K562 (cell line): ENCODE measurements at regions not wholly inside any gene's neighbourhood (a gene's known extent, or its start where the extent isn't known, plus 50 kb on each side); places are given as distances from the start of the nearest gene placed in this dataset.

Source experiments
- ATAC-seq: fragments of 200-7000 bp; cut with Tn5 transposase; 3 replicates; pipeline ENCODE4 v1.9.1; 2020; ENCODE audit warnings: moderate library complexity
- BruUV-seq: library from RNA; stranded (reverse); fragments of 400-500 nt; replicated peaks from 2 replicates; lab custom pipeline; 2021; lab: Mats Ljungman, UMichigan
- CTCF ChIA-PET: fragments of 300-600 bp; formaldehyde crosslinking; extraction: SDS; loops from one replicate; lab custom pipeline; 2021; ENCODE audit warnings: low intra/inter-chr PET ratio; lab: Yijun Ruan, JAX
- POLR2A ChIA-PET: fragments of 300-600, 350-650 bp; sonication (Branson Sonifier 250); formaldehyde crosslinking; extraction: SDS; loops from one replicate; lab custom pipeline; 2021; ENCODE audit warnings: antibody characterized with exemption, inconsistent platforms; lab: Yijun Ruan, JAX
- DNase-seq, 4 experiments: peaks; one replicate each; pipeline versions ENCODE4 v3.0.0 to v3.0.0-alpha.2; 2011 to 2018; ENCODE audit warnings: low spot score in 3 of 4, mixed read lengths in 3 of 4; ENCODE audit errors: extremely low read depth in 1 of 4
- FAIRE-seq: peaks from 2 replicates; lab custom pipeline; 2011; peaks lifted over from hg19 to GRCh38; lab: Jason Lieb, UNC
- H2AFZ ChIP-seq: 2 replicates; pipeline ENCODE4 v1.6.0; 2011; ENCODE audit warnings: low read depth, low read length, control low read depth, inconsistent platforms
- H3K27ac ChIP-seq: fragments of 200-600 bp; 3 replicates; pipeline ENCODE4 v1.8.0; 2011; ENCODE audit warnings: low read depth, mild to moderate bottlenecking, control low read depth, inconsistent platforms, low read length, moderate library complexity, mixed read lengths; ENCODE audit errors: extremely low read depth
- H3K27me3 ChIP-seq, 2 experiments: fragments of 300-600 bp in 1 of 2; 2 replicates in 1 of 2; 3 replicates in 1 of 2; pipeline versions ENCODE4 v1.6.0 to v1.8.0; 2011; ENCODE audit warnings: inconsistent platforms in 2 of 2, low read length in 2 of 2, mild to moderate bottlenecking in 1 of 2, mixed read lengths in 1 of 2, moderate library complexity in 1 of 2; ENCODE audit not compliant: control insufficient read depth in 2 of 2, insufficient read depth in 2 of 2
- H3K36me3 ChIP-seq: fragments of 300-600 bp; 3 replicates; pipeline ENCODE4 v1.8.0; 2011; ENCODE audit warnings: mild to moderate bottlenecking, low read length, inconsistent platforms; ENCODE audit not compliant: control insufficient read depth, insufficient read depth
- H3K4me1 ChIP-seq, 2 experiments: fragments of 200-600 bp in 1 of 2; replicated peaks in 1 of 2; 2 replicates in 1 of 2; 3 replicates in 1 of 2; pipeline versions ENCODE4 v1.5.1 to v1.8.0; 2011; ENCODE audit warnings: inconsistent platforms in 2 of 2, low read length in 2 of 2, mild to moderate bottlenecking in 1 of 2, mixed read lengths in 1 of 2, moderate library complexity in 1 of 2; ENCODE audit not compliant: control insufficient read depth in 2 of 2, insufficient read depth in 2 of 2
- H3K4me2 ChIP-seq: 2 replicates; pipeline ENCODE4 v1.6.1; 2011; ENCODE audit warnings: low read length, control low read depth, inconsistent platforms, mixed read lengths; ENCODE audit not compliant: insufficient read depth
- H3K4me3 ChIP-seq: fragments of 200-600 bp; sonication (generic), shearing (Covaris generic); 2 replicates; pipeline ENCODE4 v1.5.1; 2016; ENCODE audit warnings: control low read depth, inconsistent platforms
- H3K79me2 ChIP-seq: fragments of 200-600 bp; 3 replicates; pipeline ENCODE4 v1.8.0; 2011; ENCODE audit warnings: low read length, inconsistent platforms; ENCODE audit not compliant: control insufficient read depth, insufficient read depth
- H3K9ac ChIP-seq, 2 experiments: 2 replicates each; pipeline versions ENCODE4 v1.6.0 to v1.6.1; 2011; ENCODE audit warnings: low read depth in 2 of 2, low read length in 2 of 2, control low read depth in 1 of 2, inconsistent platforms in 1 of 2, mild to moderate bottlenecking in 1 of 2, mixed read lengths in 1 of 2; ENCODE audit not compliant: insufficient read depth in 1 of 2
- H3K9me1 ChIP-seq: one replicate; pipeline ENCODE4 v1.6.0; 2011; ENCODE audit warnings: inconsistent platforms, mild to moderate bottlenecking, low read length, moderate library complexity; ENCODE audit not compliant: control insufficient read depth, insufficient read depth
- H3K9me3 ChIP-seq: replicated peaks from 2 replicates; pipeline ENCODE4 v1.5.1; 2011; ENCODE audit warnings: low read depth, low read length, inconsistent platforms; ENCODE audit not compliant: control insufficient read depth, insufficient read depth
- H4K20me1 ChIP-seq: replicated peaks from 2 replicates; pipeline ENCODE4 v1.6.1; 2011; ENCODE audit warnings: low read length, inconsistent platforms, mixed read lengths; ENCODE audit not compliant: control insufficient read depth, insufficient read depth
- BRF1 ChIP-seq: IDR thresholded peaks from 3 replicates; pipeline ENCODE4 v1.6.1; 2011; ENCODE audit warnings: borderline replicate concordance, mild to moderate bottlenecking; ENCODE audit not compliant: insufficient read length; ENCODE audit errors: extremely low read depth
- CAMTA2 ChIP-seq: fragments of 250-450 bp; sonication (Bioruptor Pico); conservative IDR thresholded peaks from 2 replicates; pipeline ENCODE4 v1.5.1; 2022
- CHD4 ChIP-seq: fragments of 200-600 bp; sonication (generic); IDR thresholded peaks from 3 replicates; pipeline ENCODE4 v1.6.1; 2012; ENCODE audit warnings: low read depth, mild to moderate bottlenecking, mixed read lengths, low read length, inconsistent platforms; ENCODE audit not compliant: insufficient read depth, insufficient replicate concordance, poor library complexity, severe bottlenecking
- HDAC2 ChIP-seq: fragments of 450-650 bp; IDR thresholded peaks from 2 replicates; pipeline ENCODE4 v1.6.1; 2016; ENCODE audit warnings: mild to moderate bottlenecking
- HNRNPK ChIP-seq: fragments of 200-400 bp; formaldehyde crosslinking; IDR thresholded peaks from one replicate; pipeline ENCODE4 v1.6.1; 2018; ENCODE audit warnings: mild to moderate bottlenecking, low read depth, low read length; ENCODE audit not compliant: poor library complexity, severe bottlenecking
- HNRNPUL1 ChIP-seq: fragments of 200-400 bp; formaldehyde crosslinking; IDR thresholded peaks from 2 replicates; pipeline ENCODE4 v1.6.1; 2017; ENCODE audit warnings: low read length
- ILK ChIP-seq: fragments of 450-650 bp; IDR thresholded peaks from 2 replicates; pipeline ENCODE4 v1.6.1; 2016; ENCODE audit warnings: missing genetic modification characterization, low read depth, mild to moderate bottlenecking, missing compliant biosample characterization, moderate library complexity, borderline replicate concordance
- JUN ChIP-seq, 2 experiments: sonication (generic) in 1 of 2; formaldehyde crosslinking in 1 of 2; IDR thresholded peaks; 2 replicates each; pipeline versions ENCODE4 v1.6.1 to v1.8.0; 2012 to 2022; ENCODE audit warnings: borderline replicate concordance in 2 of 2, mild to moderate bottlenecking in 2 of 2, improper control_type of control experiment in 1 of 2, low read depth in 1 of 2, low read length in 1 of 2, missing genetic modification reagents in 1 of 2
- PHB2 ChIP-seq: fragments of 450-650 bp; IDR thresholded peaks from 2 replicates; pipeline ENCODE4 v1.6.1; 2017; ENCODE audit warnings: low read depth
- SPI1 ChIP-seq: IDR thresholded peaks from 2 replicates; pipeline ENCODE4 v1.6.1; 2011; ENCODE audit warnings: low read depth, low read length, control low read depth, borderline replicate concordance
- SRSF7 ChIP-seq: fragments of 200-400 bp; formaldehyde crosslinking; optimal IDR thresholded peaks from 2 replicates; pipeline ENCODE3; 2017; ENCODE audit warnings: mild to moderate bottlenecking, low read depth, low read length
- TBP ChIP-seq: optimal IDR thresholded peaks from 2 replicates; pipeline ENCODE3; 2011; ENCODE audit warnings: low read depth, low read length, improper control_type of control experiment
- TEAD1 ChIP-seq, 2 experiments: fragments of 450-650 bp in 1 of 2; sonication (generic) in 1 of 2; formaldehyde crosslinking; IDR thresholded peaks; 2 replicates each; pipeline versions ENCODE4 v1.4.0 to v1.8.0; 2020 to 2022; ENCODE audit warnings: mild to moderate bottlenecking in 2 of 2, missing genetic modification reagents in 1 of 2
- ZNF592 ChIP-seq: fragments of 450-650 bp; IDR thresholded peaks from 2 replicates; pipeline ENCODE4 v1.6.1; 2017; ENCODE audit warnings: antibody characterized with exemption, mild to moderate bottlenecking
- WGBS: fragments of 100-300 bp; shearing (Covaris generic); methylation state at CpG from one replicate; pipeline ENCODE4 v1.1.6; 2016; ENCODE audit warnings: low coverage, mixed read lengths; ENCODE audit not compliant: insufficient coverage; ENCODE audit errors: missing lambda C conversion rate; 5-methylcytosine and 5-hydroxymethylcytosine counted together
- in situ Hi-C: fragments of 300-500 bp; cut with MboI; formaldehyde crosslinking; loops from 4 replicates; pipeline ENCODE4 v1.15.0; 2018; ENCODE audit warnings: inconsistent platforms, mixed read lengths
- intact Hi-C: fragments of 100-400 bp; cut with micrococcal nuclease; formaldehyde crosslinking; loops from 2 replicates; pipeline ENCODE4 v1.14.2; 2022

- no peak overlapping the region for H2AFZ ChIP-seq
- ATAC-seq: no peak
- DNase-seq: no peak
- no peaks in the 10 kb centered on the region for H3K27me3 ChIP-seq
- H3K27ac ChIP-seq: no peak overlapping the region
- FAIRE-seq: no peak
- WGBS: 8% methylated on average over 2 of the region's 2 CpGs
- TF ChIP-seq HNRNPUL1 (no peak), HNRNPK (no peak), TEAD1 (CRISPR knock-in tag; IDR thresholded peaks at IDR 0.05) (no peak), SRSF7 (no peak), ILK (tag) (no peak), BRF1 (no peak), SPI1 (no peak), PHB2 (no peak)
- BruUV-seq: no TSS peak
- H3K36me3 ChIP-seq: no peaks in the 10 kb centered on the region
- no peaks in the 10 kb centered on the region for H3K79me2 ChIP-seq
- H3K4me3 ChIP-seq: no peak overlapping the region
- no peak overlapping the region for H3K4me2 ChIP-seq
- H3K9me3 ChIP-seq: no peaks in the 10 kb centered on the region
- ChIA-PET CTCF (no interaction called here), POLR2A (no interaction called here)
- no peaks in the 10 kb centered on the region for H3K9me1 ChIP-seq
- no peak overlapping the region for H3K9ac ChIP-seq
- H4K20me1 ChIP-seq: no peaks in the 10 kb centered on the region
- H3K4me1 ChIP-seq: no peaks in the 10 kb centered on the region
- in situ Hi-C loops: loop anchor here (5.0 to 25.0 kb wide), 2 partner anchors 92 to 1912 kb away; no protein-coding TSS in a partner anchor
- intact Hi-C loops: no loop called here
Observed at GRCh38 chr12:105799103-105799502, 339.7 kb downstream of the NUAK1 start.

GRCh38 chr12:105801351-105801750 lies 337.4 kb downstream of the NUAK1 start:
- Histone ChIP-seq H3K4me3 (no peak overlapping the region), H2AFZ (no peak overlapping the region), H3K9ac (no peak overlapping the region), H3K79me2 (no peaks in the 10 kb centered on the region), H3K36me3 (no peaks in the 10 kb centered on the region), H3K4me1 (no peaks in the 10 kb centered on the region), H3K9me3 (no peaks in the 10 kb centered on the region), H4K20me1 (no peaks in the 10 kb centered on the region), H3K27me3 (no peaks in the 10 kb centered on the region), H3K27ac (no peak overlapping the region), H3K4me2 (no peak overlapping the region), H3K9me1 (no peaks in the 10 kb centered on the region)
- intact Hi-C loops: no loop called here
- ATAC-seq (no peak), FAIRE-seq (no peak), DNase-seq (no peak)
- CTCF ChIA-PET: no interaction called here
- BruUV-seq: no TSS peak
- 0% methylated on average over 2 of the region's 2 CpGs for WGBS
- POLR2A ChIA-PET: no interaction called here
- in situ Hi-C loops: no loop called here
- TF ChIP-seq CAMTA2 (CRISPR knock-in tag): no peak
- no peak for TF ChIP-seq CHD4
- TF ChIP-seq ZNF592: no peak
- no peak for TF ChIP-seq JUN (IDR thresholded peaks at IDR 0.05; ENCODE audit: borderline replicate concordance, low read depth, low read length)
- TF ChIP-seq JUN (CRISPR knock-in tag; IDR thresholded peaks at IDR 0.05; ENCODE audit: borderline replicate concordance): no peak
- no peak for TF ChIP-seq TBP
- no peak for TF ChIP-seq HDAC2
